HepG2 (cell line): ENCODE measurements at regions not wholly inside any gene's neighbourhood (a gene's known extent, or its start where the extent isn't known, plus 50 kb on each side); places are given as distances from the start of the nearest gene placed in this dataset.

ENCODE experiments used
- ATAC-seq: fragments of 200-7000 bp; cut with Tn5 transposase; 3 replicates; pipeline ENCODE4 v1.9.1; 2020; ENCODE audit warnings: mild to moderate bottlenecking, moderate library complexity
- BruUV-seq: library from RNA; stranded (reverse); fragments of 400-500 nt; replicated peaks from 2 replicates; lab custom pipeline; 2021; lab: Mats Ljungman, UMichigan
- CTCF ChIA-PET: fragments of 300-600 bp; formaldehyde crosslinking; extraction: SDS; loops from one replicate; lab custom pipeline; 2021; ENCODE audit warnings: low total read pairs, inconsistent platforms, low intra/inter-chr PET ratio; lab: Yijun Ruan, JAX
- POLR2A ChIA-PET: fragments of 350-600 bp; sonication (Branson Sonifier 250); formaldehyde crosslinking; loops from one replicate; lab custom pipeline; 2020; ENCODE audit warnings: antibody characterized with exemption, inconsistent platforms; lab: Yijun Ruan, JAX
- DNase-seq: peaks from one replicate; pipeline ENCODE4 v3.0.0-alpha.2; 2015; ENCODE audit warnings: low spot score
- FAIRE-seq: peaks from 3 replicates; lab custom pipeline; 2011; peaks lifted over from hg19 to GRCh38; lab: Jason Lieb, UNC
- H2AFZ ChIP-seq: one replicate; pipeline ENCODE4 v1.6.1; 2011; ENCODE audit warnings: low read length, inconsistent platforms
- H3K27ac ChIP-seq: fragments of 300-600 bp; 3 replicates; pipeline ENCODE4 v1.8.0; 2011; ENCODE audit warnings: mixed run types, mild to moderate bottlenecking, mixed read lengths, low read length, inconsistent platforms; ENCODE audit not compliant: insufficient read depth; ENCODE audit errors: extremely low read length
- H3K27me3 ChIP-seq, 2 experiments: fragments of 200-600 bp in 1 of 2; 2 replicates in 1 of 2; 3 replicates in 1 of 2; pipeline versions ENCODE4 v1.6.0 to v1.8.0; 2011; ENCODE audit warnings: low read length in 2 of 2, mild to moderate bottlenecking in 2 of 2, moderate library complexity in 2 of 2, inconsistent platforms in 1 of 2; ENCODE audit not compliant: insufficient read depth in 2 of 2, control insufficient read depth in 1 of 2
- H3K36me3 ChIP-seq, 2 experiments: fragments of 200-600 bp in 1 of 2; replicated peaks in 1 of 2; 2 replicates in 1 of 2; 3 replicates in 1 of 2; pipeline versions ENCODE4 v1.5.1 to v1.8.0; 2011; ENCODE audit warnings: low read length in 2 of 2, inconsistent platforms in 1 of 2; ENCODE audit not compliant: insufficient read depth in 2 of 2, control insufficient read depth in 1 of 2
- H3K4me1 ChIP-seq: 2 replicates; pipeline ENCODE4 v1.5.1; 2012; ENCODE audit warnings: low read length, inconsistent platforms; ENCODE audit not compliant: insufficient read depth
- H3K4me2 ChIP-seq: 2 replicates; pipeline ENCODE4 v1.6.0; 2011; ENCODE audit warnings: low read depth, low read length, inconsistent platforms
- H3K4me3 ChIP-seq, 3 experiments: fragments of 200-600 bp in 1 of 3; sonication (generic), shearing (Covaris generic) in 1 of 3; replicated peaks in 1 of 3; 2 replicates each; pipeline ENCODE4 v1.5.1; 2011 to 2016; ENCODE audit warnings: low read length in 3 of 3, inconsistent platforms in 2 of 3, low read depth in 2 of 3, mild to moderate bottlenecking in 2 of 3, control low read depth in 1 of 3, mixed read lengths in 1 of 3; ENCODE audit not compliant: insufficient read depth in 1 of 3
- H3K79me2 ChIP-seq: one replicate; pipeline ENCODE4 v1.6.1; 2011; ENCODE audit warnings: low read length, inconsistent platforms; ENCODE audit not compliant: insufficient read depth
- H3K9ac ChIP-seq: 2 replicates; pipeline ENCODE4 v1.6.0; 2011; ENCODE audit warnings: mild to moderate bottlenecking, low read depth, low read length, inconsistent platforms; ENCODE audit not compliant: insufficient read depth
- H3K9me3 ChIP-seq: 2 replicates; pipeline ENCODE4 v1.5.1; 2012; ENCODE audit warnings: mild to moderate bottlenecking, low read length
- H4K20me1 ChIP-seq: 2 replicates; pipeline ENCODE4 v1.6.0; 2011; ENCODE audit warnings: inconsistent platforms, mild to moderate bottlenecking, low read length, moderate library complexity; ENCODE audit not compliant: insufficient read depth
- GLI4 ChIP-seq: sonication (generic); formaldehyde crosslinking; IDR thresholded peaks from 2 replicates; pipeline ENCODE4 v1.5.1; 2020; ENCODE audit warnings: missing genetic modification reagents, mild to moderate bottlenecking, moderate library complexity, borderline replicate concordance
- MED13 ChIP-seq: sonication (generic); formaldehyde crosslinking; IDR thresholded peaks from 2 replicates; pipeline ENCODE4 v1.5.0; 2020; ENCODE audit warnings: missing genetic modification reagents
- MEF2D ChIP-seq: sonication (generic); formaldehyde crosslinking; IDR thresholded peaks from 2 replicates; pipeline ENCODE4 v1.5.1; 2020; ENCODE audit warnings: mild to moderate bottlenecking, missing genetic modification reagents
- NFIC ChIP-seq: IDR thresholded peaks from 2 replicates; pipeline ENCODE4 v1.6.1; 2012; ENCODE audit warnings: mild to moderate bottlenecking, low read length, inconsistent platforms
- RFX3 ChIP-seq: IDR thresholded peaks from 2 replicates; pipeline ENCODE4 v1.6.1; 2016; ENCODE audit warnings: missing biosample characterization, missing genetic modification reagents
- ZNF180 ChIP-seq: sonication (generic); formaldehyde crosslinking; IDR thresholded peaks from 2 replicates; pipeline ENCODE4 v1.4.0; 2020; ENCODE audit warnings: low read depth, missing genetic modification reagents, borderline replicate concordance
- ZNF557 ChIP-seq: sonication (generic); formaldehyde crosslinking; IDR thresholded peaks from 2 replicates; pipeline ENCODE4 v1.4.0; 2020; ENCODE audit warnings: missing genetic modification reagents
- ZNF7 ChIP-seq: IDR thresholded peaks from 2 replicates; pipeline ENCODE4 v1.6.1; 2016; ENCODE audit warnings: missing biosample characterization, missing genetic modification reagents
- ZNF703 ChIP-seq: sonication (generic); formaldehyde crosslinking; IDR thresholded peaks from 2 replicates; pipeline ENCODE4 v1.5.1; 2020; ENCODE audit warnings: missing genetic modification reagents, mild to moderate bottlenecking, moderate library complexity, borderline replicate concordance
- ZNF746 ChIP-seq: sonication (generic); formaldehyde crosslinking; IDR thresholded peaks from 2 replicates; pipeline ENCODE4 v1.8.0; 2022; ENCODE audit warnings: mild to moderate bottlenecking, missing genetic modification reagents
- WGBS: methylation state at CpG from one replicate; pipeline ENCODE4 v1.1.6; 2017; ENCODE audit warnings: low lambda C conversion rate; 5-methylcytosine and 5-hydroxymethylcytosine counted together
- in situ Hi-C: cut with HindIII; loops from 2 replicates; pipeline ENCODE4 v1.10.0; 2017; ENCODE audit warnings: low pct_unique_long_range_greater_than_20kb; ENCODE audit not compliant: extremely low pct_ligation_motif_present
- intact Hi-C: fragments of 100-400 bp; cut with micrococcal nuclease; formaldehyde crosslinking; loops from one replicate; pipeline ENCODE4 v1.10.0; 2022; ENCODE audit not compliant: unreplicated experiment
- TF ChIP-seq, protein P1 (sequence below): sonication (generic); formaldehyde crosslinking; IDR thresholded peaks from 2 replicates; pipeline ENCODE4 v1.4.0; 2020; ENCODE audit warnings: mild to moderate bottlenecking, missing genetic modification reagents
- TF ChIP-seq, protein P2 (sequence below): IDR thresholded peaks from 2 replicates; pipeline ENCODE4 v1.6.1; 2016; ENCODE audit warnings: missing compliant biosample characterization, missing genetic modification reagents, borderline replicate concordance
- TF ChIP-seq, protein P3 (sequence below): sonication (generic); formaldehyde crosslinking; IDR thresholded peaks from 2 replicates; pipeline ENCODE4 v1.9.0; 2021; ENCODE audit warnings: missing genetic modification reagents, borderline replicate concordance
- TF ChIP-seq, protein P4 (sequence below): sonication (generic); formaldehyde crosslinking; IDR thresholded peaks from 2 replicates; pipeline ENCODE4 v1.4.0; 2020; ENCODE audit warnings: missing genetic modification reagents

DNA sequence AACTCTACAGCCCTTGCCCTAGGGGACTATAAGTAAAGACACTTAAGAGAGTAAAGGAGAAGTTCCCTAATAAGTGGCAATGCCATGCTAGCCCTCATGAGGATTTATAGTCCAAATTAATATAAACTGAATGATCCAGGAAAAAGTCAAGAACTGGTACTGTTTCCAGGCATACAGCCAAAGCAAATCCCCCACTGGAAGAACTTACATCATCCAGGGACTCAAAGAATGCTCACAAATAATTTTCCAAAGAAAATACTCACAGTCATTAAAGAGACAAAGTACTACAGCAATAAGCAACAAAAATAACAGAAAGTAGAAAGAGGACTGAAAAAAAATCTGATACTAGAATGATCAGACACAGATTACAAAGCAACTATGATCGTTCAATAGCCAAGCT, 79.7 kb upstream of the RAP1B start:
- no peak overlapping the region for H2AFZ ChIP-seq
- FAIRE-seq (no peak), DNase-seq (no peak), ATAC-seq (no peak)
- H3K9me3 ChIP-seq: no peaks in the 10 kb centered on the region
- ChIA-PET POLR2A (no interaction called here), CTCF (no interaction called here)
- BruUV-seq: no TSS peak
- no peak overlapping the region for H3K27ac ChIP-seq
- H3K4me1 ChIP-seq: no peaks in the 10 kb centered on the region
- intact Hi-C loops: no loop called here
- no peak overlapping the region for H3K9ac ChIP-seq
- no peaks in the 10 kb centered on the region for H4K20me1 ChIP-seq
- no peaks in the 10 kb centered on the region for H3K36me3 ChIP-seq
- 3% methylated on average over 1 of the region's 1 CpG for WGBS
- no peaks in the 10 kb centered on the region for H3K79me2 ChIP-seq
- TF ChIP-seq, protein P1, sequence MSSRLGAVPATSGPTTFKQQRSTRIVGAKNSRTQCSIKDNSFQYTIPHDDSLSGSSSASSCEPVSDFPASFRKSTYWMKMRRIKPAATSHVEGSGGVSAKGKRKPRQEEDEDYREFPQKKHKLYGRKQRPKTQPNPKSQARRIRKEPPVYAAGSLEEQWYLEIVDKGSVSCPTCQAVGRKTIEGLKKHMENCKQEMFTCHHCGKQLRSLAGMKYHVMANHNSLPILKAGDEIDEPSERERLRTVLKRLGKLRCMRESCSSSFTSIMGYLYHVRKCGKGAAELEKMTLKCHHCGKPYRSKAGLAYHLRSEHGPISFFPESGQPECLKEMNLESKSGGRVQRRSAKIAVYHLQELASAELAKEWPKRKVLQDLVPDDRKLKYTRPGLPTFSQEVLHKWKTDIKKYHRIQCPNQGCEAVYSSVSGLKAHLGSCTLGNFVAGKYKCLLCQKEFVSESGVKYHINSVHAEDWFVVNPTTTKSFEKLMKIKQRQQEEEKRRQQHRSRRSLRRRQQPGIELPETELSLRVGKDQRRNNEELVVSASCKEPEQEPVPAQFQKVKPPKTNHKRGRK (CRISPR knock-in tag): no peak
- TF ChIP-seq GLI4 (no peak), ZNF557 (no peak), NFIC (no peak), ZNF703 (CRISPR knock-in tag) (no peak), ZNF7 (no peak), MED13 (no peak), ZNF746 (CRISPR knock-in tag) (no peak), MEF2D (no peak), RFX3 (CRISPR knock-in tag) (no peak), ZNF180 (CRISPR knock-in tag) (no peak)
- TF ChIP-seq, protein P2, sequence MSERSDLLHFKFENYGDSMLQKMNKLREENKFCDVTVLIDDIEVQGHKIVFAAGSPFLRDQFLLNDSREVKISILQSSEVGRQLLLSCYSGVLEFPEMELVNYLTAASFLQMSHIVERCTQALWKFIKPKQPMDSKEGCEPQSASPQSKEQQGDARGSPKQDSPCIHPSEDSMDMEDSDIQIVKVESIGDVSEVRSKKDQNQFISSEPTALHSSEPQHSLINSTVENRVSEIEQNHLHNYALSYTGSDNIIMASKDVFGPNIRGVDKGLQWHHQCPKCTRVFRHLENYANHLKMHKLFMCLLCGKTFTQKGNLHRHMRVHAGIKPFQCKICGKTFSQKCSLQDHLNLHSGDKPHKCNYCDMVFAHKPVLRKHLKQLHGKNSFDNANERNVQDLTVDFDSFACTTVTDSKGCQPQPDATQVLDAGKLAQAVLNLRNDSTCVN (CRISPR knock-in tag): no peak
- TF ChIP-seq, protein P3, sequence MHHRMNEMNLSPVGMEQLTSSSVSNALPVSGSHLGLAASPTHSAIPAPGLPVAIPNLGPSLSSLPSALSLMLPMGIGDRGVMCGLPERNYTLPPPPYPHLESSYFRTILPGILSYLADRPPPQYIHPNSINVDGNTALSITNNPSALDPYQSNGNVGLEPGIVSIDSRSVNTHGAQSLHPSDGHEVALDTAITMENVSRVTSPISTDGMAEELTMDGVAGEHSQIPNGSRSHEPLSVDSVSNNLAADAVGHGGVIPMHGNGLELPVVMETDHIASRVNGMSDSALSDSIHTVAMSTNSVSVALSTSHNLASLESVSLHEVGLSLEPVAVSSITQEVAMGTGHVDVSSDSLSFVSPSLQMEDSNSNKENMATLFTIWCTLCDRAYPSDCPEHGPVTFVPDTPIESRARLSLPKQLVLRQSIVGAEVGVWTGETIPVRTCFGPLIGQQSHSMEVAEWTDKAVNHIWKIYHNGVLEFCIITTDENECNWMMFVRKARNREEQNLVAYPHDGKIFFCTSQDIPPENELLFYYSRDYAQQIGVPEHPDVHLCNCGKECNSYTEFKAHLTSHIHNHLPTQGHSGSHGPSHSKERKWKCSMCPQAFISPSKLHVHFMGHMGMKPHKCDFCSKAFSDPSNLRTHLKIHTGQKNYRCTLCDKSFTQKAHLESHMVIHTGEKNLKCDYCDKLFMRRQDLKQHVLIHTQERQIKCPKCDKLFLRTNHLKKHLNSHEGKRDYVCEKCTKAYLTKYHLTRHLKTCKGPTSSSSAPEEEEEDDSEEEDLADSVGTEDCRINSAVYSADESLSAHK (CRISPR knock-in tag): no peak
- TF ChIP-seq, protein P4, sequence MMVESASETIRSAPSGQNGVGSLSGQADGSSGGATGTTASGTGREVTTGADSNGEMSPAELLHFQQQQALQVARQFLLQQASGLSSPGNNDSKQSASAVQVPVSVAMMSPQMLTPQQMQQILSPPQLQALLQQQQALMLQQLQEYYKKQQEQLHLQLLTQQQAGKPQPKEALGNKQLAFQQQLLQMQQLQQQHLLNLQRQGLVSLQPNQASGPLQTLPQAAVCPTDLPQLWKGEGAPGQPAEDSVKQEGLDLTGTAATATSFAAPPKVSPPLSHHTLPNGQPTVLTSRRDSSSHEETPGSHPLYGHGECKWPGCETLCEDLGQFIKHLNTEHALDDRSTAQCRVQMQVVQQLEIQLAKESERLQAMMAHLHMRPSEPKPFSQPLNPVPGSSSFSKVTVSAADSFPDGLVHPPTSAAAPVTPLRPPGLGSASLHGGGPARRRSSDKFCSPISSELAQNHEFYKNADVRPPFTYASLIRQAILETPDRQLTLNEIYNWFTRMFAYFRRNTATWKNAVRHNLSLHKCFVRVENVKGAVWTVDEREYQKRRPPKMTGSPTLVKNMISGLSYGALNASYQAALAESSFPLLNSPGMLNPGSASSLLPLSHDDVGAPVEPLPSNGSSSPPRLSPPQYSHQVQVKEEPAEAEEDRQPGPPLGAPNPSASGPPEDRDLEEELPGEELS (CRISPR knock-in tag): no peak
- no peak overlapping the region for H3K4me2 ChIP-seq
- in situ Hi-C loops: no loop called here
- H3K27me3 ChIP-seq: no peaks in the 10 kb centered on the region
- no peak overlapping the region for H3K4me3 ChIP-seq
